ENCODE measurements at regions not wholly inside any gene's neighbourhood (a gene's known extent, or its start where the extent isn't known, plus 50 kb on each side); places are given as distances from the start of the nearest gene placed in this dataset.
"Not testable (repeated sequence)": the region's sequence is repeated elsewhere in the genome, so short reads cannot be mapped to it uniquely, and the experiment has no call there.

- CTCF ChIA-PET; H2BK20ac ChIP-seq (ENCODE audit: low read depth, low read length); in situ Hi-C loops (cut with MboI; ENCODE audit: low sequenced_read_pairs); dilution Hi-C loops (cut with HindIII; ENCODE audit: low sequenced_read_pairs, unreplicated experiment); H2BK120ac ChIP-seq (ENCODE audit: low read depth, low read length); H3K9ac ChIP-seq (ENCODE audit: low read depth, low read length); BruUV-seq (replicated peaks); POLR2A ChIA-PET (ENCODE audit: unreplicated experiment); intact Hi-C loops (cut with micrococcal nuclease); H4K20me1 ChIP-seq (ENCODE audit: insufficient read depth, low read length); H2BK15ac ChIP-seq (ENCODE audit: low read depth, low read length); H3K4me1 ChIP-seq (ENCODE audit: control insufficient read depth, insufficient read depth, low read length); H3K56ac ChIP-seq (ENCODE audit: extremely low read depth, insufficient read depth, low read length); H3K4me3 ChIP-seq (ENCODE audit: insufficient read depth, low read depth, low read length); H3K9me1 ChIP-seq (ENCODE audit: insufficient read depth, low read length); H4K91ac ChIP-seq (ENCODE audit: insufficient read depth, low read depth, low read length); H3K18ac ChIP-seq (ENCODE audit: low read depth, low read length); H2AK9ac ChIP-seq (replicated peaks; ENCODE audit: low read depth, low read length, poor library complexity); DNase-seq; H3K23ac ChIP-seq (ENCODE audit: low read depth, low read length); H3K27me3 ChIP-seq (ENCODE audit: control insufficient read depth, insufficient read depth, low read length); H3K4ac ChIP-seq (ENCODE audit: low read depth, low read length); H3K36me3 ChIP-seq (ENCODE audit: control insufficient read depth, insufficient read depth, low read length); H3K79me1 ChIP-seq (ENCODE audit: low read depth in 1 of 2, low read length in 2 of 2); H2BK5ac ChIP-seq (ENCODE audit: low read depth, low read length, poor library complexity, severe bottlenecking); H4K8ac ChIP-seq (ENCODE audit: low read depth in 2 of 2, low read length in 2 of 2); H2AK5ac ChIP-seq (ENCODE audit: low read depth, low read length); ATAC-seq (ENCODE audit: low read depth); H4K5ac ChIP-seq (ENCODE audit: low read depth, low read length); H3K27ac ChIP-seq (ENCODE audit: insufficient read depth, low read length); H3K14ac ChIP-seq (replicated peaks; ENCODE audit: low read depth, low read length); H3K4me2 ChIP-seq (ENCODE audit: low read depth, low read length); H2AFZ ChIP-seq (replicated peaks; ENCODE audit: low read length, poor library complexity): not testable (repeated sequence)
- WGBS, 2 experiments (ENCODE audit: extremely low coverage in 2 of 2, insufficient read length in 1 of 2), result 60% methylated on average over 12 of the region's 16 CpGs; no CpG with 5 or more reads in 1 of the 2 experiments
- peaks cover 43% of the 10 kb centered on the region for H3K9me3 ChIP-seq (ENCODE audit: control insufficient read depth, insufficient read depth, low read length)
Observed at GRCh38 chr15:20261321-20262280, 280.0 kb downstream of the GOLGA6L6 start.

GRCh38 chr15:20260650-20261049 lies 280.9 kb downstream of the GOLGA6L6 start:
- intact Hi-C loops (cut with micrococcal nuclease); H2AFZ ChIP-seq (replicated peaks; ENCODE audit: low read length, poor library complexity); DNase-seq; POLR2A ChIA-PET (ENCODE audit: unreplicated experiment); in situ Hi-C loops (cut with MboI; ENCODE audit: low sequenced_read_pairs); H2BK120ac ChIP-seq (ENCODE audit: low read depth, low read length); H3K79me1 ChIP-seq (ENCODE audit: low read depth in 1 of 2, low read length in 2 of 2); H3K18ac ChIP-seq (ENCODE audit: low read depth, low read length); dilution Hi-C loops (cut with HindIII; ENCODE audit: low sequenced_read_pairs, unreplicated experiment); H3K4ac ChIP-seq (ENCODE audit: low read depth, low read length); ATAC-seq (ENCODE audit: low read depth); H3K14ac ChIP-seq (replicated peaks; ENCODE audit: low read depth, low read length); H2BK5ac ChIP-seq (ENCODE audit: low read depth, low read length, poor library complexity, severe bottlenecking); H3K4me3 ChIP-seq (ENCODE audit: insufficient read depth, low read depth, low read length); CTCF ChIA-PET; H3K27me3 ChIP-seq (ENCODE audit: control insufficient read depth, insufficient read depth, low read length); H3K23ac ChIP-seq (ENCODE audit: low read depth, low read length); H3K4me2 ChIP-seq (ENCODE audit: low read depth, low read length); H2BK15ac ChIP-seq (ENCODE audit: low read depth, low read length); H2AK5ac ChIP-seq (ENCODE audit: low read depth, low read length); H3K9ac ChIP-seq (ENCODE audit: low read depth, low read length); H4K91ac ChIP-seq (ENCODE audit: insufficient read depth, low read depth, low read length); H3K9me1 ChIP-seq (ENCODE audit: insufficient read depth, low read length); H3K27ac ChIP-seq (ENCODE audit: insufficient read depth, low read length); BruUV-seq (replicated peaks); H2AK9ac ChIP-seq (replicated peaks; ENCODE audit: low read depth, low read length, poor library complexity); H3K36me3 ChIP-seq (ENCODE audit: control insufficient read depth, insufficient read depth, low read length); H4K20me1 ChIP-seq (ENCODE audit: insufficient read depth, low read length); H2BK20ac ChIP-seq (ENCODE audit: low read depth, low read length); H3K4me1 ChIP-seq (ENCODE audit: control insufficient read depth, insufficient read depth, low read length); H4K8ac ChIP-seq (ENCODE audit: low read depth in 2 of 2, low read length in 2 of 2); H4K5ac ChIP-seq (ENCODE audit: low read depth, low read length); H3K56ac ChIP-seq (ENCODE audit: extremely low read depth, insufficient read depth, low read length): not testable (repeated sequence)
- 53% methylated on average over 5 of the region's 7 CpGs; no CpG with 5 or more reads in 1 of the 2 experiments for WGBS, 2 experiments (ENCODE audit: extremely low coverage in 2 of 2, insufficient read length in 1 of 2)
- peaks cover 42% of the 10 kb centered on the region for H3K9me3 ChIP-seq (ENCODE audit: control insufficient read depth, insufficient read depth, low read length)
